GM21576 (cell line): ENCODE measurements at regions not wholly inside any gene's neighbourhood (a gene's known extent, or its start where the extent isn't known, plus 50 kb on each side); places are given as distances from the start of the nearest gene placed in this dataset.
"Not testable (repeated sequence)": the region's sequence is repeated elsewhere in the genome, so short reads cannot be mapped to it uniquely, and the experiment has no call there.

Experiments
- ATAC-seq: cut with Tn5 transposase; IDR thresholded peaks from one replicate; pipeline ENCODE4 v1.9.1; 2021; ENCODE audit warnings: mild to moderate bottlenecking, moderate library complexity; ENCODE audit not compliant: unreplicated experiment

- ATAC-seq, result no peak
Measured at GRCh38 chr6:63440594-63440993, 120.8 kb upstream of the LGSN start.

GRCh38 chr6:63441266-63441956, 121.6 kb upstream of the LGSN start:
- ATAC-seq, result no peak

GRCh38 chr6:63442870-63443269, 123.1 kb upstream of the LGSN start:
- ATAC-seq, result no peak

- no peak for ATAC-seq
Measured at GRCh38 chr6:63444768-63445167, 125.0 kb upstream of the LGSN start.

- ATAC-seq, result no peak
Measured at GRCh38 chr6:63446405-63446804, 125.9 kb upstream of the LOC128125822 start.

GRCh38 chr6:63447134-63447533, 125.1 kb upstream of the LOC128125822 start:
- ATAC-seq, result no peak

GRCh38 chr6:63448229-63448628, 124.1 kb upstream of the LOC128125822 start:
- ATAC-seq, result no peak

GRCh38 chr6:63449714-63450113, 122.6 kb upstream of the LOC128125822 start:
- ATAC-seq, result no peak

GRCh38 chr6:63451238-63451637, 121.0 kb upstream of the LOC128125822 start:
- no peak for ATAC-seq

- no peak for ATAC-seq
Measured at GRCh38 chr6:63452125-63452524, 120.2 kb upstream of the LOC128125822 start.

- ATAC-seq, result no peak
Measured at GRCh38 chr6:63456734-63457133, 115.5 kb upstream of the LOC128125822 start.

- no peak for ATAC-seq
Measured at GRCh38 chr6:63458480-63459115, 113.7 kb upstream of the LOC128125822 start.

GRCh38 chr6:63459814-63460213, 112.5 kb upstream of the LOC128125822 start:
- ATAC-seq, result no peak

- no peak for ATAC-seq
Measured at GRCh38 chr6:63460971-63461370, 111.3 kb upstream of the LOC128125822 start.

- no peak for ATAC-seq
Measured at GRCh38 chr6:63464060-63464459, 108.2 kb upstream of the LOC128125822 start.

GRCh38 chr6:63465750-63466149, 106.5 kb upstream of the LOC128125822 start:
- ATAC-seq, result no peak

GRCh38 chr6:63466242-63466733, 106.0 kb upstream of the LOC128125822 start:
- no peak for ATAC-seq

- no peak for ATAC-seq
Measured at GRCh38 chr6:63467247-63467954, 104.9 kb upstream of the LOC128125822 start.

GRCh38 chr6:63471145-63471544, 101.1 kb upstream of the LOC128125822 start:
- ATAC-seq, result not testable (repeated sequence)

- no peak for ATAC-seq
Measured at GRCh38 chr6:63471654-63472053, 100.6 kb upstream of the LOC128125822 start.

- ATAC-seq, result no peak
Measured at GRCh38 chr6:63475707-63476106, 96.6 kb upstream of the LOC128125822 start.

GRCh38 chr6:63476302-63476701, 96.0 kb upstream of the LOC128125822 start:
- no peak for ATAC-seq
